Sigmoid colon (tissue), 6 donors: ENCODE measurements at regions not wholly inside any gene's neighbourhood (a gene's known extent, or its start where the extent isn't known, plus 50 kb on each side); places are given as distances from the start of the nearest gene placed in this dataset.
"Not testable (repeated sequence)": the region's sequence is repeated elsewhere in the genome, so short reads cannot be mapped to it uniquely, and the experiment has no call there.

Source experiments
- DNase-seq: peaks from one replicate; pipeline ENCODE4 v3.0.0-alpha.2; 2019
- H3K27ac ChIP-seq, 4 donors: fragments of 200-600 bp; sonication (generic); one replicate each; pipeline ENCODE4 v1.5.1; 2016 to 2019; ENCODE audit warnings: mild to moderate bottlenecking in 1 of 4
- H3K27me3 ChIP-seq, 3 donors: fragments of 200-600 bp; sonication (generic); one replicate each; pipeline ENCODE4 v1.5.1; 2019; ENCODE audit warnings: mild to moderate bottlenecking in 1 of 3
- H3K36me3 ChIP-seq, 4 donors: fragments of 200-600 bp; sonication (generic); one replicate each; pipeline ENCODE4 v1.5.1; 2016 to 2019
- H3K4me1 ChIP-seq, 4 donors: fragments of 200-600 bp; sonication (generic); one replicate each; pipeline ENCODE4 v1.5.1; 2017 to 2019
- H3K4me3 ChIP-seq, 4 donors: fragments of 200-600 bp; sonication (generic); one replicate each; pipeline ENCODE4 v1.5.1; 2017 to 2019; ENCODE audit warnings: mild to moderate bottlenecking in 2 of 4, moderate library complexity in 1 of 4
- H3K9me3 ChIP-seq, 4 donors: fragments of 200-600 bp in 3 of 4; sonication (generic) in 3 of 4; one replicate each; pipeline versions ENCODE4 v1.5.1 to v1.6.1; 2013 to 2019
- EP300 ChIP-seq, 4 donors: sonication (generic); formaldehyde crosslinking; IDR thresholded peaks; one replicate each; pipeline ENCODE4 v1.6.1; 2017; ENCODE audit warnings: antibody characterized with exemption in 4 of 4
- POLR2A ChIP-seq, 2 donors: fragments of 450-650 bp; IDR thresholded peaks; one replicate each; pipeline ENCODE4 v1.6.1; 2016; ENCODE audit warnings: antibody characterized with exemption in 2 of 2, mild to moderate bottlenecking in 2 of 2, moderate library complexity in 2 of 2
- POLR2AphosphoS5 ChIP-seq, 4 donors: sonication (generic); formaldehyde crosslinking; IDR thresholded peaks; one replicate each; pipeline ENCODE4 v1.6.1; 2017; ENCODE audit warnings: antibody characterized with exemption in 4 of 4
- WGBS, 2 donors: extraction: QIAGEN DNeasy Blood & Tissue Kit; methylation state at CpG; one replicate each; pipeline ENCODE4 v1.1.7; 2013; 5-methylcytosine and 5-hydroxymethylcytosine counted together
- intact Hi-C: fragments of 100-400 bp; cut with DNase I; formaldehyde crosslinking; loops from one replicate; pipeline ENCODE4 v1.15.1; 2023
- TF ChIP-seq, protein P1 (sequence below), 4 experiments: fragments of 450-650 bp in 3 of 4; fragments of 200-600 bp in 1 of 4; IDR thresholded peaks; one replicate each; pipeline ENCODE4 v1.5.1; 2016 to 2019; ENCODE audit warnings: antibody characterized with exemption in 4 of 4, mild to moderate bottlenecking in 3 of 4, moderate library complexity in 2 of 4
- donor health status: healthy with polysubstance abuse.
- donor health status: healthy.

GRCh38 chr21:26267389-26267788 lies 96.8 kb upstream of the APP start:
- no peaks in the 10 kb centered on the region for H3K4me1 ChIP-seq
- H3K36me3 ChIP-seq: no peaks in the 10 kb centered on the region
- 83% methylated on average over 4 of the region's 4 CpGs for WGBS, 2 donors
- H3K27ac ChIP-seq: no peak overlapping the region
- no peaks in the 10 kb centered on the region for H3K27me3 ChIP-seq
- TF ChIP-seq POLR2AphosphoS5 (IDR thresholded peaks at IDR 0.05): no peak
- TF ChIP-seq EP300 (IDR thresholded peaks at IDR 0.05): no peak
- TF ChIP-seq, protein P1, sequence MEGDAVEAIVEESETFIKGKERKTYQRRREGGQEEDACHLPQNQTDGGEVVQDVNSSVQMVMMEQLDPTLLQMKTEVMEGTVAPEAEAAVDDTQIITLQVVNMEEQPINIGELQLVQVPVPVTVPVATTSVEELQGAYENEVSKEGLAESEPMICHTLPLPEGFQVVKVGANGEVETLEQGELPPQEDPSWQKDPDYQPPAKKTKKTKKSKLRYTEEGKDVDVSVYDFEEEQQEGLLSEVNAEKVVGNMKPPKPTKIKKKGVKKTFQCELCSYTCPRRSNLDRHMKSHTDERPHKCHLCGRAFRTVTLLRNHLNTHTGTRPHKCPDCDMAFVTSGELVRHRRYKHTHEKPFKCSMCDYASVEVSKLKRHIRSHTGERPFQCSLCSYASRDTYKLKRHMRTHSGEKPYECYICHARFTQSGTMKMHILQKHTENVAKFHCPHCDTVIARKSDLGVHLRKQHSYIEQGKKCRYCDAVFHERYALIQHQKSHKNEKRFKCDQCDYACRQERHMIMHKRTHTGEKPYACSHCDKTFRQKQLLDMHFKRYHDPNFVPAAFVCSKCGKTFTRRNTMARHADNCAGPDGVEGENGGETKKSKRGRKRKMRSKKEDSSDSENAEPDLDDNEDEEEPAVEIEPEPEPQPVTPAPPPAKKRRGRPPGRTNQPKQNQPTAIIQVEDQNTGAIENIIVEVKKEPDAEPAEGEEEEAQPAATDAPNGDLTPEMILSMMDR (IDR thresholded peaks at IDR 0.05): no peak
- no peak for TF ChIP-seq POLR2A (IDR thresholded peaks at IDR 0.05)
- H3K4me3 ChIP-seq: no peak overlapping the region
- DNase-seq: no peak
- intact Hi-C loops: no loop called here
- H3K9me3 ChIP-seq: peaks cover 0 to 2% (median under 1%) of the 10 kb centered on the region in 4 donors

DNA sequence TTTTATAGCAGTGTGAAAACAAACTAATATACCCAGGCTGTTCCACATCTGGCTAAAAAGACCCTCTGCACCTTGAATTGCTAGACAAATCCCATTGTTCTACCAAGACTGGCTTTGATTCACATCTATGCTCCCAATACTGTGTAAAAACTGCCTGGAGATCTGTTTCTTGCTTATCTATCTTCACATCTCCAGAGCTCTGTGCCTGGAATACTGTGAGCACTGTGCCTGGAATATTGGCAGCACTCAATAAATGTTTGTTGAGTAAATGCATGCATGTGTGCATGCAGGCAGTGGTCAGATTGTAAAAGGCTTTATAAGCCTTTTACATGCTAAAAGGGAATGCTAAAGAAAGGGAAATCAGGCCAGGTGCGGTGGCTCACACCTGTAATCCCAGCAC lies 75.5 kb upstream of the APP start:
- Histone ChIP-seq H3K27ac (no peak overlapping the region), H3K27me3 (no peaks in the 10 kb centered on the region)

GRCh38 chr21:26245428-26245827 lies 74.9 kb upstream of the APP start:
- Histone ChIP-seq H3K4me1 (no peaks in the 10 kb centered on the region), H3K27me3 (no peaks in the 10 kb centered on the region), H3K9me3 (no peaks in the 10 kb centered on the region), H3K27ac (no peak overlapping the region), H3K4me3 (no peak overlapping the region), H3K36me3 (no peaks in the 10 kb centered on the region)
- no peak for DNase-seq
- WGBS, 2 donors: 80 to 83% methylated on average over 2 of the region's 2 CpGs
- intact Hi-C loops: no loop called here
- TF ChIP-seq POLR2AphosphoS5 (IDR thresholded peaks at IDR 0.05) (no peak), POLR2A (IDR thresholded peaks at IDR 0.05) (no peak), EP300 (IDR thresholded peaks at IDR 0.05) (no peak)
- TF ChIP-seq, protein P1 (IDR thresholded peaks at IDR 0.05): no peak

More for the DNA sequence above, 75.5 kb upstream of the APP start:
- DNase-seq: no peak
- Histone ChIP-seq H3K36me3 (no peaks in the 10 kb centered on the region), H3K4me1 (no peaks in the 10 kb centered on the region), H3K9me3 (no peaks in the 10 kb centered on the region), H3K4me3 (no peak overlapping the region)
- TF ChIP-seq, protein P1 (IDR thresholded peaks at IDR 0.05): no peak
- no peak for TF ChIP-seq POLR2AphosphoS5 (IDR thresholded peaks at IDR 0.05)
- no peak for TF ChIP-seq EP300 (IDR thresholded peaks at IDR 0.05)
- no peak for TF ChIP-seq POLR2A (IDR thresholded peaks at IDR 0.05)
- WGBS, 2 donors: 87 to 96% methylated on average over 1 of the region's 1 CpG
- intact Hi-C loops: no loop called here

GRCh38 chr21:26238646-26239045 lies 68.1 kb upstream of the APP start:
- no peak for TF ChIP-seq EP300 (IDR thresholded peaks at IDR 0.05)
- no peak for TF ChIP-seq POLR2AphosphoS5 (IDR thresholded peaks at IDR 0.05)
- TF ChIP-seq, protein P1 (IDR thresholded peaks at IDR 0.05): no peak
- no peak for TF ChIP-seq POLR2A (IDR thresholded peaks at IDR 0.05)
- H3K4me1 ChIP-seq: no peaks in the 10 kb centered on the region
- intact Hi-C loops: no loop called here
- no peak overlapping the region for H3K27ac ChIP-seq
- H3K36me3 ChIP-seq: no peaks in the 10 kb centered on the region
- no peak overlapping the region for H3K4me3 ChIP-seq
- H3K27me3 ChIP-seq: no peaks in the 10 kb centered on the region
- WGBS, 2 donors: 73 to 76% methylated on average over 3 of the region's 3 CpGs
- no peak for DNase-seq
- no peaks in the 10 kb centered on the region for H3K9me3 ChIP-seq

- Histone ChIP-seq H3K4me3 (no peak overlapping the region), H3K27ac (no peak overlapping the region), H3K9me3 (no peaks in the 10 kb centered on the region), H3K27me3 (no peaks in the 10 kb centered on the region), H3K4me1 (no peaks in the 10 kb centered on the region), H3K36me3 (no peaks in the 10 kb centered on the region)
- DNase-seq: no peak
- intact Hi-C loops: no loop called here
- TF ChIP-seq POLR2A (IDR thresholded peaks at IDR 0.05) (no peak), POLR2AphosphoS5 (IDR thresholded peaks at IDR 0.05) (no peak), EP300 (IDR thresholded peaks at IDR 0.05) (no peak)
- TF ChIP-seq, protein P1 (IDR thresholded peaks at IDR 0.05): no peak
- WGBS, 2 donors: 87 to 89% methylated on average over 4 of the region's 4 CpGs
These were observed 65.7 kb upstream of the APP start for GRCh38 chr21:26236281-26236680.

DNA sequence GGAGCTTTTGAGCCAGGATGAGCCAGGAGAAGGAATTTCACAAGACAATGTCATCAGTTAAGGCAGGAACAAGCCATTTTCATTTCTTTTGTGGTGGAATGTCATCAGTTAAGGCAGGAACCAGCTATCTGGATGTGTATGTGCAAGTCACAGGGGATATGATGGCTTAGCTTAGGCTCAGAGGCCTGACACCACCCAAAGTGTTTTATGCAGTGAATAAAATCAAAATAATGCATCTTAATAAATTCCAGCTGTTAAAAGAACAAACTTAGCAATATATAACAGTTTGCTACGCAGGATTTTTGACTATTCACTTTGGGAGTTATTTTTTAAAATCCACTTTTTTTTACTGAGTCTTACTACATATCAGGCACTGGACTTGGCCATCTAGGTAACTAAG lies 62.7 kb upstream of the APP start:
- H3K36me3 ChIP-seq, H3K27ac ChIP-seq, DNase-seq, intact Hi-C loops, H3K4me1 ChIP-seq, H3K9me3 ChIP-seq, H3K27me3 ChIP-seq, H3K4me3 ChIP-seq: not testable (repeated sequence)
- 82 to 99% methylated on average over 1 of the region's 1 CpG for WGBS, 2 donors

GRCh38 chr21:26232491-26232890 lies 61.9 kb upstream of the APP start:
- H3K27ac ChIP-seq, intact Hi-C loops, H3K4me3 ChIP-seq, H3K27me3 ChIP-seq, H3K9me3 ChIP-seq, H3K4me1 ChIP-seq, DNase-seq, H3K36me3 ChIP-seq: not testable (repeated sequence)
- 87 to 92% methylated on average over 8 of the region's 8 CpGs for WGBS, 2 donors
